ENCODE measurements at regions not wholly inside any gene's neighbourhood (a gene's known extent, or its start where the extent isn't known, plus 50 kb on each side); places are given as distances from the start of the nearest gene placed in this dataset.

GRCh38 chr6:40695750-40696415, 108.7 kb upstream of the LRFN2 start:
- BruUV-seq (replicated peaks): no TSS peak
- H3K9me3 ChIP-seq (ENCODE audit: low read length): no peaks in the 10 kb centered on the region
- CTCF ChIA-PET (ENCODE audit: low intra/inter-chr PET ratio, low total read pairs): no interaction called here
- H3K4me3 ChIP-seq (replicated peaks in 1 of 3; ENCODE audit: insufficient read depth in 1 of 3, low read depth in 2 of 3, low read length in 3 of 3): no peak overlapping the region
- no peak for ATAC-seq
- no peak for FAIRE-seq
- intact Hi-C loops (cut with micrococcal nuclease; ENCODE audit: unreplicated experiment) (no loop called here), in situ Hi-C loops (cut with HindIII; ENCODE audit: extremely low pct_ligation_motif_present, low pct_unique_long_range_greater_than_20kb) (no loop called here)
- H3K27me3 ChIP-seq (ENCODE audit: control insufficient read depth in 1 of 2, insufficient read depth in 2 of 2, low read length in 2 of 2): peaks cover 0 to 2% of the 10 kb centered on the region in 2 experiments; a peak in 1 of 5 replicates
- TF ChIP-seq ISX (CRISPR knock-in tag; conservative IDR thresholded peaks at IDR 0.05): no peak
- no peak for TF ChIP-seq ZNF7 (CRISPR knock-in tag; IDR thresholded peaks at IDR 0.05)
- TF ChIP-seq IKZF1 (IDR thresholded peaks at IDR 0.05): no peak
- no peak for TF ChIP-seq GTF2F1 (IDR thresholded peaks at IDR 0.05; ENCODE audit: low read length)
- TF ChIP-seq SP5 (CRISPR knock-in tag; IDR thresholded peaks at IDR 0.05; ENCODE audit: borderline replicate concordance, low read depth): no peak
- no peak for TF ChIP-seq CSRNP1 (CRISPR knock-in tag; IDR thresholded peaks at IDR 0.05)
- TF ChIP-seq ZBTB8A (CRISPR knock-in tag; IDR thresholded peaks at IDR 0.05; ENCODE audit: borderline replicate concordance, low read depth): no peak
- no peak for TF ChIP-seq SMAD3 (CRISPR knock-in tag; IDR thresholded peaks at IDR 0.05)
- WGBS (ENCODE audit: low lambda C conversion rate): 34% methylated on average over 7 of the region's 8 CpGs
- no peaks in the 10 kb centered on the region for H4K20me1 ChIP-seq (ENCODE audit: insufficient read depth, low read length)
- no peak overlapping the region for H3K9ac ChIP-seq (ENCODE audit: insufficient read depth, low read depth, low read length)
- no peak overlapping the region for H3K27ac ChIP-seq (ENCODE audit: extremely low read length, insufficient read depth, low read length)
- H3K79me2 ChIP-seq (ENCODE audit: insufficient read depth, low read length): no peaks in the 10 kb centered on the region
- DNase-seq (ENCODE audit: low spot score): no peak
- H2AFZ ChIP-seq (ENCODE audit: low read length): no peak overlapping the region
- H3K36me3 ChIP-seq (replicated peaks in 1 of 2; ENCODE audit: control insufficient read depth in 1 of 2, insufficient read depth in 2 of 2, low read length in 2 of 2): no peaks in the 10 kb centered on the region
- POLR2A ChIA-PET: no interaction called here
- no peak overlapping the region for H3K4me2 ChIP-seq (ENCODE audit: low read depth, low read length)
- H3K4me1 ChIP-seq (ENCODE audit: insufficient read depth, low read length): no peaks in the 10 kb centered on the region

- H3K9me3 ChIP-seq (ENCODE audit: low read length): no peaks in the 10 kb centered on the region
- no peak overlapping the region for H3K4me2 ChIP-seq (ENCODE audit: low read depth, low read length)
- FAIRE-seq: no peak
- H3K27ac ChIP-seq (ENCODE audit: extremely low read length, insufficient read depth, low read length): no peak overlapping the region
- CTCF ChIA-PET (ENCODE audit: low intra/inter-chr PET ratio, low total read pairs): no interaction called here
- no peaks in the 10 kb centered on the region for H4K20me1 ChIP-seq (ENCODE audit: insufficient read depth, low read length)
- no peaks in the 10 kb centered on the region for H3K4me1 ChIP-seq (ENCODE audit: insufficient read depth, low read length)
- POLR2A ChIA-PET: no interaction called here
- no peak overlapping the region for H3K4me3 ChIP-seq (replicated peaks in 1 of 3; ENCODE audit: insufficient read depth in 1 of 3, low read depth in 2 of 3, low read length in 3 of 3)
- no TSS peak for BruUV-seq (replicated peaks)
- no peak for TF ChIP-seq MIER3 (CRISPR knock-in tag; IDR thresholded peaks at IDR 0.05; ENCODE audit: borderline replicate concordance)
- TF ChIP-seq ARID3A (IDR thresholded peaks at IDR 0.05; ENCODE audit: low read depth, low read length): no peak
- no peak for TF ChIP-seq ZNF891 (CRISPR knock-in tag; IDR thresholded peaks at IDR 0.05)
- peak; percentile 79 for TF ChIP-seq THAP11 (CRISPR knock-in tag; IDR thresholded peaks at IDR 0.05)
- peak; percentile 76 for TF ChIP-seq ZNF143 (CRISPR knock-in tag; IDR thresholded peaks at IDR 0.05)
- in situ Hi-C loops (cut with HindIII; ENCODE audit: extremely low pct_ligation_motif_present, low pct_unique_long_range_greater_than_20kb) (no loop called here), intact Hi-C loops (cut with micrococcal nuclease; ENCODE audit: unreplicated experiment) (no loop called here)
- no peaks in the 10 kb centered on the region for H3K79me2 ChIP-seq (ENCODE audit: insufficient read depth, low read length)
- H3K9ac ChIP-seq (ENCODE audit: insufficient read depth, low read depth, low read length): no peak overlapping the region
- peaks cover 0 to 2% of the 10 kb centered on the region in 2 experiments; a peak in 1 of 5 replicates for H3K27me3 ChIP-seq (ENCODE audit: control insufficient read depth in 1 of 2, insufficient read depth in 2 of 2, low read length in 2 of 2)
- H2AFZ ChIP-seq (ENCODE audit: low read length): no peak overlapping the region
- H3K36me3 ChIP-seq (replicated peaks in 1 of 2; ENCODE audit: control insufficient read depth in 1 of 2, insufficient read depth in 2 of 2, low read length in 2 of 2): no peaks in the 10 kb centered on the region
- DNase-seq (ENCODE audit: low spot score): no peak
- 3% methylated on average over 2 of the region's 2 CpGs for WGBS (ENCODE audit: low lambda C conversion rate)
- ATAC-seq: peak; percentile 66
Measured at GRCh38 chr6:40695114-40695513, 108.0 kb upstream of the LRFN2 start.
